SH-SY5Y (cell line): ENCODE measurements at regions not wholly inside any gene's neighbourhood (a gene's known extent, or its start where the extent isn't known, plus 50 kb on each side); places are given as distances from the start of the nearest gene placed in this dataset.

Experiments
- GATA2 ChIP-seq: IDR thresholded peaks from 2 replicates; pipeline ENCODE4 v1.6.1; 2011; ENCODE audit warnings: mild to moderate bottlenecking, low read depth, low read length
- GATA3 ChIP-seq: IDR thresholded peaks from 2 replicates; pipeline ENCODE4 v1.6.1; 2011; ENCODE audit warnings: low read depth, mild to moderate bottlenecking, low read length, moderate library complexity

GRCh38 chr20:54716790-54717189 lies 241.4 kb downstream of the DOK5 start:
- TF ChIP-seq GATA2 (no peak), GATA3 (no peak)

GRCh38 chr20:54716174-54716747 lies 240.9 kb downstream of the DOK5 start:
- TF ChIP-seq GATA3 (no peak), GATA2 (no peak)

GRCh38 chr20:54714817-54715216 lies 239.4 kb downstream of the DOK5 start:
- TF ChIP-seq GATA3 (no peak), GATA2 (no peak)

- TF ChIP-seq GATA2 (no peak), GATA3 (no peak)
Observed at GRCh38 chr20:54713727-54714126, 238.3 kb downstream of the DOK5 start.

- TF ChIP-seq GATA2 (no peak), GATA3 (no peak)
Observed at GRCh38 chr20:54711071-54711470, 235.7 kb downstream of the DOK5 start.

GRCh38 chr20:54710341-54710740 lies 234.9 kb downstream of the DOK5 start:
- TF ChIP-seq GATA2 (no peak), GATA3 (no peak)

GRCh38 chr20:54708229-54708628 lies 232.8 kb downstream of the DOK5 start:
- no peak for TF ChIP-seq GATA2
- TF ChIP-seq GATA3, result no peak

- TF ChIP-seq GATA3, result no peak
- TF ChIP-seq GATA2, result no peak
Observed at GRCh38 chr20:54707801-54708200, 232.4 kb downstream of the DOK5 start.

- TF ChIP-seq GATA2 (no peak), GATA3 (no peak)
Observed at GRCh38 chr20:54706581-54706980, 231.2 kb downstream of the DOK5 start.

GRCh38 chr20:54704032-54704635 lies 228.7 kb downstream of the DOK5 start:
- TF ChIP-seq GATA2 (no peak), GATA3 (no peak)
